Brain microvascular endothelial cell (primary cell): ENCODE measurements at regions not wholly inside any gene's neighbourhood (a gene's known extent, or its start where the extent isn't known, plus 50 kb on each side); places are given as distances from the start of the nearest gene placed in this dataset.

Experiments
- DNase-seq: peaks from one replicate; pipeline ENCODE4 v3.0.0-alpha.2; 2020
- H3K27ac ChIP-seq: fragments of 250-450 bp; sonication (Bioruptor Pico); 2 replicates; pipeline ENCODE4 v1.5.1; 2020; ENCODE audit warnings: mild to moderate bottlenecking, moderate library complexity
- H3K27me3 ChIP-seq: fragments of 250-450 bp; sonication (Bioruptor Pico); replicated peaks from 2 replicates; pipeline ENCODE4 v1.5.1; 2020; ENCODE audit warnings: mild to moderate bottlenecking
- H3K36me3 ChIP-seq: fragments of 250-450 bp; sonication (Bioruptor Pico); replicated peaks from 2 replicates; pipeline ENCODE4 v1.5.1; 2020; ENCODE audit warnings: mild to moderate bottlenecking
- H3K4me3 ChIP-seq: 2 replicates; pipeline ENCODE4 v1.5.1; 2011; ENCODE audit warnings: low read depth, mild to moderate bottlenecking, control low read depth, low read length, moderate library complexity
- CTCF ChIP-seq: IDR thresholded peaks from 2 replicates; pipeline ENCODE4 v1.5.1; 2011; ENCODE audit warnings: low read depth, mild to moderate bottlenecking, moderate library complexity, low read length, control low read depth, inconsistent platforms; ENCODE audit errors: missing control alignments
- in situ Hi-C: cut with HindIII; loops from 2 replicates; pipeline ENCODE4 v1.10.0; 2017; ENCODE audit warnings: low sequenced_read_pairs, low pct_ligation_motif_present

- in situ Hi-C loops = no loop called here
- Histone ChIP-seq H3K36me3 (no peaks in the 10 kb centered on the region), H3K27ac (no peak overlapping the region), H3K27me3 (no peaks in the 10 kb centered on the region), H3K4me3 (no peak overlapping the region)
- no peak for TF ChIP-seq CTCF
- DNase-seq = no peak
Measured at GRCh38 chr3:81967393-81967792, 205.9 kb upstream of the GBE1 start.

- in situ Hi-C loops = no loop called here
- Histone ChIP-seq H3K27me3 (no peaks in the 10 kb centered on the region), H3K4me3 (no peak overlapping the region), H3K27ac (no peak overlapping the region), H3K36me3 (no peaks in the 10 kb centered on the region)
- no peak for TF ChIP-seq CTCF
- DNase-seq = no peak
Measured at GRCh38 chr3:81965696-81966095, 204.3 kb upstream of the GBE1 start.

- H3K36me3 ChIP-seq = no peaks in the 10 kb centered on the region
- DNase-seq = no peak
- H3K27me3 ChIP-seq = no peaks in the 10 kb centered on the region
- H3K27ac ChIP-seq = no peak overlapping the region
- no peak overlapping the region for H3K4me3 ChIP-seq
- in situ Hi-C loops = no loop called here
- TF ChIP-seq CTCF = no peak
Measured at GRCh38 chr3:81962396-81962795, 201.0 kb upstream of the GBE1 start.

GRCh38 chr3:81958972-81959640 lies 197.7 kb upstream of the GBE1 start:
- in situ Hi-C loops = no loop called here
- no peak for DNase-seq
- no peak overlapping the region for H3K27ac ChIP-seq

GRCh38 chr3:81955878-81956277 lies 194.4 kb upstream of the GBE1 start:
- no peak for TF ChIP-seq CTCF
- no peak for DNase-seq
- Histone ChIP-seq H3K36me3 (no peaks in the 10 kb centered on the region), H3K27me3 (no peaks in the 10 kb centered on the region), H3K4me3 (no peak overlapping the region), H3K27ac (no peak overlapping the region)
- in situ Hi-C loops = no loop called here

More at GRCh38 chr3:81958972-81959640, 197.7 kb upstream of the GBE1 start:
- Histone ChIP-seq H3K4me3 (no peak overlapping the region), H3K36me3 (no peaks in the 10 kb centered on the region), H3K27me3 (no peaks in the 10 kb centered on the region)
- no peak for TF ChIP-seq CTCF

- in situ Hi-C loops = no loop called here
- H3K36me3 ChIP-seq = no peaks in the 10 kb centered on the region
- no peaks in the 10 kb centered on the region for H3K27me3 ChIP-seq
- H3K27ac ChIP-seq = no peak overlapping the region
- DNase-seq = no peak
- no peak overlapping the region for H3K4me3 ChIP-seq
- no peak for TF ChIP-seq CTCF
Measured at GRCh38 chr3:81953111-81953510, 191.7 kb upstream of the GBE1 start.
